ENCODE measurements at regions not wholly inside any gene's neighbourhood (a gene's known extent, or its start where the extent isn't known, plus 50 kb on each side); places are given as distances from the start of the nearest gene placed in this dataset.

DNA sequence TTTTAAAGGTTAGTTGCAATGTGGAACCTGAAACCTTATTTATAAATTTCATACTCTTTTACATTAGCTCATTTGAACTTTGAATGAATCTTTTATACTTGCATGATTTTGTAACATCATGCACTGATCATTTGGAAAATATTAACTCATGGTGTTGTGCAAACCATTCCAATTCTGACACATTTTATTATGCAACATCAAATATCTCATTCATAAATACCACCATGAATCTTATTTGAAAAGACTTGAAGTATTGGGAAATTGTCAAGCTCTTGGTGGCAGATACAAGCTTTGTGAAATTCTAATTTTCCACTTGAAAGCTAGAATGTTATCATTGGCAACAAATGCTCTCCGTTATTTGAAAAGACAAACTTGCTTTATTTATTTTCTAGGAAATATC, 379.9 kb upstream of the PCDH20 start:
- no peak for TF ChIP-seq CTCF (conservative IDR thresholded peaks at IDR 0.05)
- no peaks in the 10 kb centered on the region for H3K9me3 Mint-ChIP-seq

More for the DNA sequence above, 379.9 kb upstream of the PCDH20 start:
- Histone ChIP-seq H3K18ac (ENCODE audit: insufficient read length, low read depth, low read length) (no peak overlapping the region), H3K79me2 (ENCODE audit: insufficient read depth, low read length) (no peaks in the 10 kb centered on the region), H2BK120ac (ENCODE audit: low read depth, low read length, poor library complexity, severe bottlenecking) (no peak overlapping the region), H2BK12ac (ENCODE audit: insufficient read length, low read depth, low read length) (no peak overlapping the region), H3K4me1 (ENCODE audit: insufficient read depth, low read length) (no peaks in the 10 kb centered on the region), H3K4me2 (ENCODE audit: insufficient read depth, insufficient read length, low read length) (no peak overlapping the region), H3K23ac (ENCODE audit: insufficient read length, low read depth, low read length) (no peak overlapping the region), H2BK20ac (ENCODE audit: low read depth, low read length, poor library complexity, severe bottlenecking) (no peak overlapping the region), H3K79me1 (ENCODE audit: insufficient read depth, low read depth, low read length, poor library complexity, severe bottlenecking) (no peaks in the 10 kb centered on the region), H2BK5ac (ENCODE audit: insufficient read length, low read length) (no peak overlapping the region), H3K27me3 (ENCODE audit: insufficient read depth, low read length) (no peaks in the 10 kb centered on the region), H3K9me3 (ENCODE audit: control insufficient read depth, low read depth, low read length) (no peaks in the 10 kb centered on the region), H3K4ac (ENCODE audit: low read depth, low read length) (no peak overlapping the region), H3K56ac (ENCODE audit: insufficient read length, low read depth, low read length) (no peak overlapping the region), H2AFZ (ENCODE audit: low read length) (no peak overlapping the region), H3K14ac (ENCODE audit: insufficient read depth, low read length) (no peak overlapping the region), H3T11ph (ENCODE audit: low read length) (no peak overlapping the region), H3K9ac (ENCODE audit: extremely low read depth, insufficient read length, low read length) (no peak overlapping the region), H4K5ac (ENCODE audit: insufficient read length, low read depth, low read length) (no peak overlapping the region), H2BK15ac (ENCODE audit: low read depth, low read length) (no peak overlapping the region), H4K91ac (ENCODE audit: insufficient read length, low read depth, low read length) (no peak overlapping the region), H4K20me1 (ENCODE audit: control insufficient read depth, insufficient read depth, insufficient read length) (no peaks in the 10 kb centered on the region), H3K27ac (ENCODE audit: insufficient read length, low read depth, low read length) (no peak overlapping the region), H3K23me2 (ENCODE audit: insufficient read length, low read depth, low read length, poor library complexity, severe bottlenecking) (no peaks in the 10 kb centered on the region), H4K8ac (replicated peaks; ENCODE audit: insufficient read length, low read depth, low read length) (no peak overlapping the region), H2AK5ac (ENCODE audit: insufficient read length, low read length) (no peak overlapping the region)
- no peaks in the 10 kb centered on the region for H3K36me3 Mint-ChIP-seq (ENCODE audit: insufficient read depth in 1 of 3, low read depth in 3 of 3)
- no peak overlapping the region for H3K27ac Mint-ChIP-seq
- no CpG with 5 or more reads among the region's 1 CpG for WGBS (ENCODE audit: extremely low coverage, insufficient read length, low lambda C conversion rate)
- no peak overlapping the region for H3K4me3 Mint-ChIP-seq
- no peaks in the 10 kb centered on the region for H3K4me1 Mint-ChIP-seq
- no peaks in the 10 kb centered on the region for H3K27me3 Mint-ChIP-seq (ENCODE audit: low read depth)
- no peak for DNase-seq
